HepG2 (cell line): ENCODE measurements at regions not wholly inside any gene's neighbourhood (a gene's known extent, or its start where the extent isn't known, plus 50 kb on each side); places are given as distances from the start of the nearest gene placed in this dataset.

Experiments
- ATAC-seq: fragments of 200-7000 bp; cut with Tn5 transposase; 3 replicates; pipeline ENCODE4 v1.9.1; 2020; ENCODE audit warnings: mild to moderate bottlenecking, moderate library complexity
- BruUV-seq: library from RNA; stranded (reverse); fragments of 400-500 nt; replicated peaks from 2 replicates; lab custom pipeline; 2021; lab: Mats Ljungman, UMichigan
- CTCF ChIA-PET: fragments of 300-600 bp; formaldehyde crosslinking; extraction: SDS; loops from one replicate; lab custom pipeline; 2021; ENCODE audit warnings: low total read pairs, inconsistent platforms, low intra/inter-chr PET ratio; lab: Yijun Ruan, JAX
- POLR2A ChIA-PET: fragments of 350-600 bp; sonication (Branson Sonifier 250); formaldehyde crosslinking; loops from one replicate; lab custom pipeline; 2020; ENCODE audit warnings: antibody characterized with exemption, inconsistent platforms; lab: Yijun Ruan, JAX
- DNase-seq: peaks from one replicate; pipeline ENCODE4 v3.0.0-alpha.2; 2015; ENCODE audit warnings: low spot score
- FAIRE-seq: peaks from 3 replicates; lab custom pipeline; 2011; peaks lifted over from hg19 to GRCh38; lab: Jason Lieb, UNC
- H2AFZ ChIP-seq: one replicate; pipeline ENCODE4 v1.6.1; 2011; ENCODE audit warnings: low read length, inconsistent platforms
- H3K27ac ChIP-seq: fragments of 300-600 bp; 3 replicates; pipeline ENCODE4 v1.8.0; 2011; ENCODE audit warnings: mixed run types, mild to moderate bottlenecking, mixed read lengths, low read length, inconsistent platforms; ENCODE audit not compliant: insufficient read depth; ENCODE audit errors: extremely low read length
- H3K27me3 ChIP-seq, 2 experiments: fragments of 200-600 bp in 1 of 2; 2 replicates in 1 of 2; 3 replicates in 1 of 2; pipeline versions ENCODE4 v1.6.0 to v1.8.0; 2011; ENCODE audit warnings: low read length in 2 of 2, mild to moderate bottlenecking in 2 of 2, moderate library complexity in 2 of 2, inconsistent platforms in 1 of 2; ENCODE audit not compliant: insufficient read depth in 2 of 2, control insufficient read depth in 1 of 2
- H3K36me3 ChIP-seq, 2 experiments: fragments of 200-600 bp in 1 of 2; replicated peaks in 1 of 2; 2 replicates in 1 of 2; 3 replicates in 1 of 2; pipeline versions ENCODE4 v1.5.1 to v1.8.0; 2011; ENCODE audit warnings: low read length in 2 of 2, inconsistent platforms in 1 of 2; ENCODE audit not compliant: insufficient read depth in 2 of 2, control insufficient read depth in 1 of 2
- H3K4me1 ChIP-seq: 2 replicates; pipeline ENCODE4 v1.5.1; 2012; ENCODE audit warnings: low read length, inconsistent platforms; ENCODE audit not compliant: insufficient read depth
- H3K4me2 ChIP-seq: 2 replicates; pipeline ENCODE4 v1.6.0; 2011; ENCODE audit warnings: low read depth, low read length, inconsistent platforms
- H3K4me3 ChIP-seq, 3 experiments: fragments of 200-600 bp in 1 of 3; sonication (generic), shearing (Covaris generic) in 1 of 3; replicated peaks in 1 of 3; 2 replicates each; pipeline ENCODE4 v1.5.1; 2011 to 2016; ENCODE audit warnings: low read length in 3 of 3, inconsistent platforms in 2 of 3, low read depth in 2 of 3, mild to moderate bottlenecking in 2 of 3, control low read depth in 1 of 3, mixed read lengths in 1 of 3; ENCODE audit not compliant: insufficient read depth in 1 of 3
- H3K79me2 ChIP-seq: one replicate; pipeline ENCODE4 v1.6.1; 2011; ENCODE audit warnings: low read length, inconsistent platforms; ENCODE audit not compliant: insufficient read depth
- H3K9ac ChIP-seq: 2 replicates; pipeline ENCODE4 v1.6.0; 2011; ENCODE audit warnings: mild to moderate bottlenecking, low read depth, low read length, inconsistent platforms; ENCODE audit not compliant: insufficient read depth
- H3K9me3 ChIP-seq: 2 replicates; pipeline ENCODE4 v1.5.1; 2012; ENCODE audit warnings: mild to moderate bottlenecking, low read length
- H4K20me1 ChIP-seq: 2 replicates; pipeline ENCODE4 v1.6.0; 2011; ENCODE audit warnings: inconsistent platforms, mild to moderate bottlenecking, low read length, moderate library complexity; ENCODE audit not compliant: insufficient read depth
- BHLHE40 ChIP-seq: IDR thresholded peaks from 2 replicates; pipeline ENCODE4 v1.6.1; 2011; ENCODE audit warnings: low read length, improper control_type of control experiment
- HMG20B ChIP-seq: conservative IDR thresholded peaks from 2 replicates; pipeline ENCODE4 v1.6.1; 2016; ENCODE audit warnings: missing genetic modification reagents, missing compliant biosample characterization
- SAP130 ChIP-seq: IDR thresholded peaks from 2 replicates; pipeline ENCODE4 v1.6.1; 2016; ENCODE audit warnings: low read depth
- ZNF232 ChIP-seq: sonication (generic); formaldehyde crosslinking; IDR thresholded peaks from 2 replicates; pipeline ENCODE4 v1.4.0; 2020; ENCODE audit warnings: missing genetic modification reagents, borderline replicate concordance
- ZNF44 ChIP-seq: sonication (generic); formaldehyde crosslinking; IDR thresholded peaks from 2 replicates; pipeline ENCODE4 v1.5.1; 2020; ENCODE audit warnings: mild to moderate bottlenecking, missing genetic modification reagents
- ZNF674 ChIP-seq: sonication (generic); formaldehyde crosslinking; IDR thresholded peaks from 2 replicates; pipeline ENCODE4 v1.5.0; 2020; ENCODE audit warnings: low read depth, mild to moderate bottlenecking, missing genetic modification reagents
- WGBS: methylation state at CpG from one replicate; pipeline ENCODE4 v1.1.6; 2017; ENCODE audit warnings: low lambda C conversion rate; 5-methylcytosine and 5-hydroxymethylcytosine counted together
- in situ Hi-C: cut with HindIII; loops from 2 replicates; pipeline ENCODE4 v1.10.0; 2017; ENCODE audit warnings: low pct_unique_long_range_greater_than_20kb; ENCODE audit not compliant: extremely low pct_ligation_motif_present
- intact Hi-C: fragments of 100-400 bp; cut with micrococcal nuclease; formaldehyde crosslinking; loops from one replicate; pipeline ENCODE4 v1.10.0; 2022; ENCODE audit not compliant: unreplicated experiment
- TF ChIP-seq, protein P1 (sequence below): sonication (generic); formaldehyde crosslinking; IDR thresholded peaks from 2 replicates; pipeline ENCODE4 v1.5.1; 2020; ENCODE audit warnings: mild to moderate bottlenecking, missing genetic modification reagents, borderline replicate concordance
- TF ChIP-seq, protein P2 (sequence below): sonication (generic); formaldehyde crosslinking; IDR thresholded peaks from 2 replicates; pipeline ENCODE4 v1.5.0; 2020; ENCODE audit warnings: mild to moderate bottlenecking, missing genetic modification reagents
- TF ChIP-seq, protein P3 (sequence below): sonication (generic); formaldehyde crosslinking; IDR thresholded peaks from 2 replicates; pipeline ENCODE4 v1.4.0; 2020; ENCODE audit warnings: low read depth, missing genetic modification reagents

DNA sequence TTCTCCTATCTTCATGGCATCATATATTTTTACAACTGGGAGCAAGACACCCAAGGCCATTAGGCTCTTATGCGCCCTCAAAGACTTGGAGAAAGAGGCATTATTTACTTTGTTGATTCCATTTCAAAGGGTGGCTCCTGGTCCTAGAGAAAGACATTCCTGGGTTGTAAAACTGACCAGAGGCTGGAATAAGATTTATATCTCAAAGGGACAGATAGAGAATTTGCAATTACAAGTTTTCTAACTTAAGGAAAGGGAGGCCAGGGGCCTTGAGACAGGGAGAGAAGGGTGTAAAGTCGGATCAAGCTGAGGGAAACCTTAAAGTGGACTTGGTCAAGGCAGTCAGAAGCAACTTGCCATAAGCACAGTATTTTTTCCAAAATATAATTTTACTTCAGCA lies 1086.0 kb downstream of the SORCS3 start (continued):
- TF ChIP-seq, protein P1, sequence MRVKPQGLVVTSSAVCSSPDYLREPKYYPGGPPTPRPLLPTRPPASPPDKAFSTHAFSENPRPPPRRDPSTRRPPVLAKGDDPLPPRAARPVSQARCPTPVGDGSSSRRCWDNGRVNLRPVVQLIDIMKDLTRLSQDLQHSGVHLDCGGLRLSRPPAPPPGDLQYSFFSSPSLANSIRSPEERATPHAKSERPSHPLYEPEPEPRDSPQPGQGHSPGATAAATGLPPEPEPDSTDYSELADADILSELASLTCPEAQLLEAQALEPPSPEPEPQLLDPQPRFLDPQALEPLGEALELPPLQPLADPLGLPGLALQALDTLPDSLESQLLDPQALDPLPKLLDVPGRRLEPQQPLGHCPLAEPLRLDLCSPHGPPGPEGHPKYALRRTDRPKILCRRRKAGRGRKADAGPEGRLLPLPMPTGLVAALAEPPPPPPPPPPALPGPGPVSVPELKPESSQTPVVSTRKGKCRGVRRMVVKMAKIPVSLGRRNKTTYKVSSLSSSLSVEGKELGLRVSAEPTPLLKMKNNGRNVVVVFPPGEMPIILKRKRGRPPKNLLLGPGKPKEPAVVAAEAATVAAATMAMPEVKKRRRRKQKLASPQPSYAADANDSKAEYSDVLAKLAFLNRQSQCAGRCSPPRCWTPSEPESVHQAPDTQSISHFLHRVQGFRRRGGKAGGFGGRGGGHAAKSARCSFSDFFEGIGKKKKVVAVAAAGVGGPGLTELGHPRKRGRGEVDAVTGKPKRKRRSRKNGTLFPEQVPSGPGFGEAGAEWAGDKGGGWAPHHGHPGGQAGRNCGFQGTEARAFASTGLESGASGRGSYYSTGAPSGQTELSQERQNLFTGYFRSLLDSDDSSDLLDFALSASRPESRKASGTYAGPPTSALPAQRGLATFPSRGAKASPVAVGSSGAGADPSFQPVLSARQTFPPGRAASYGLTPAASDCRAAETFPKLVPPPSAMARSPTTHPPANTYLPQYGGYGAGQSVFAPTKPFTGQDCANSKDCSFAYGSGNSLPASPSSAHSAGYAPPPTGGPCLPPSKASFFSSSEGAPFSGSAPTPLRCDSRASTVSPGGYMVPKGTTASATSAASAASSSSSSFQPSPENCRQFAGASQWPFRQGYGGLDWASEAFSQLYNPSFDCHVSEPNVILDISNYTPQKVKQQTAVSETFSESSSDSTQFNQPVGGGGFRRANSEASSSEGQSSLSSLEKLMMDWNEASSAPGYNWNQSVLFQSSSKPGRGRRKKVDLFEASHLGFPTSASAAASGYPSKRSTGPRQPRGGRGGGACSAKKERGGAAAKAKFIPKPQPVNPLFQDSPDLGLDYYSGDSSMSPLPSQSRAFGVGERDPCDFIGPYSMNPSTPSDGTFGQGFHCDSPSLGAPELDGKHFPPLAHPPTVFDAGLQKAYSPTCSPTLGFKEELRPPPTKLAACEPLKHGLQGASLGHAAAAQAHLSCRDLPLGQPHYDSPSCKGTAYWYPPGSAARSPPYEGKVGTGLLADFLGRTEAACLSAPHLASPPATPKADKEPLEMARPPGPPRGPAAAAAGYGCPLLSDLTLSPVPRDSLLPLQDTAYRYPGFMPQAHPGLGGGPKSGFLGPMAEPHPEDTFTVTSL (CRISPR knock-in tag): no peak

DNA sequence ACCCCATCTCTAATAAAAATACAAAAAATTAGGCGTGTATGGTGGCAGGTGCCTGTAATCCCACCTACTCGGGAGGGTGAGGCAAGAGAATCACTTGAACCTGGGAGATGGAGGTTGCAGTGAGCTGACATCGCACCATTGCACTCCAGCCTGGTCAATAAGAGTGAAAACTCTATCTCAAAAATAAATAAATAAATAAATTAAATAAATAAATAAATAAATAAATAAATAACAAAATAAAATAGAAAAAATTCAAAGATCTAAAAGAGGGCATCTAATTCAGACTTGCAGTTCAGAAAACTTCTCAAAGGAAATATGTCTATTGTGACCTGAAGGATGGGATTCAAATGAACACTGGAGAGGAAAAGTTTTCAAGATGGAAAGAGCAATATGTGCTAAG lies 1085.1 kb downstream of the SORCS3 start:
- peaks cover 28% of the 10 kb centered on the region for H3K9me3 ChIP-seq
- H3K79me2 ChIP-seq: no peaks in the 10 kb centered on the region
- ChIA-PET POLR2A (no interaction called here), CTCF (no interaction called here)
- no peak overlapping the region for H2AFZ ChIP-seq
- no peaks in the 10 kb centered on the region for H3K27me3 ChIP-seq
- no peaks in the 10 kb centered on the region for H3K4me1 ChIP-seq
- H3K4me2 ChIP-seq: no peak overlapping the region
- BruUV-seq: no TSS peak
- WGBS: 0% methylated on average over 3 of the region's 3 CpGs
- no peaks in the 10 kb centered on the region for H3K36me3 ChIP-seq
- intact Hi-C loops (no loop called here), in situ Hi-C loops (no loop called here)
- ATAC-seq: no peak
- H3K9ac ChIP-seq: no peak overlapping the region
- no peak overlapping the region for H3K4me3 ChIP-seq
- H4K20me1 ChIP-seq: no peaks in the 10 kb centered on the region
- H3K27ac ChIP-seq: no peak overlapping the region
- DNase-seq: no peak
- FAIRE-seq: no peak
- TF ChIP-seq HMG20B (no peak), ZNF232 (CRISPR knock-in tag) (no peak), SAP130 (CRISPR knock-in tag) (no peak), BHLHE40 (no peak), ZNF44 (CRISPR knock-in tag) (no peak), ZNF674 (CRISPR knock-in tag) (no peak)
- TF ChIP-seq, protein P2, sequence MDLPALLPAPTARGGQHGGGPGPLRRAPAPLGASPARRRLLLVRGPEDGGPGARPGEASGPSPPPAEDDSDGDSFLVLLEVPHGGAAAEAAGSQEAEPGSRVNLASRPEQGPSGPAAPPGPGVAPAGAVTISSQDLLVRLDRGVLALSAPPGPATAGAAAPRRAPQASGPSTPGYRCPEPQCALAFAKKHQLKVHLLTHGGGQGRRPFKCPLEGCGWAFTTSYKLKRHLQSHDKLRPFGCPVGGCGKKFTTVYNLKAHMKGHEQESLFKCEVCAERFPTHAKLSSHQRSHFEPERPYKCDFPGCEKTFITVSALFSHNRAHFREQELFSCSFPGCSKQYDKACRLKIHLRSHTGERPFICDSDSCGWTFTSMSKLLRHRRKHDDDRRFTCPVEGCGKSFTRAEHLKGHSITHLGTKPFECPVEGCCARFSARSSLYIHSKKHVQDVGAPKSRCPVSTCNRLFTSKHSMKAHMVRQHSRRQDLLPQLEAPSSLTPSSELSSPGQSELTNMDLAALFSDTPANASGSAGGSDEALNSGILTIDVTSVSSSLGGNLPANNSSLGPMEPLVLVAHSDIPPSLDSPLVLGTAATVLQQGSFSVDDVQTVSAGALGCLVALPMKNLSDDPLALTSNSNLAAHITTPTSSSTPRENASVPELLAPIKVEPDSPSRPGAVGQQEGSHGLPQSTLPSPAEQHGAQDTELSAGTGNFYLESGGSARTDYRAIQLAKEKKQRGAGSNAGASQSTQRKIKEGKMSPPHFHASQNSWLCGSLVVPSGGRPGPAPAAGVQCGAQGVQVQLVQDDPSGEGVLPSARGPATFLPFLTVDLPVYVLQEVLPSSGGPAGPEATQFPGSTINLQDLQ (CRISPR knock-in tag): no peak
- TF ChIP-seq, protein P3, sequence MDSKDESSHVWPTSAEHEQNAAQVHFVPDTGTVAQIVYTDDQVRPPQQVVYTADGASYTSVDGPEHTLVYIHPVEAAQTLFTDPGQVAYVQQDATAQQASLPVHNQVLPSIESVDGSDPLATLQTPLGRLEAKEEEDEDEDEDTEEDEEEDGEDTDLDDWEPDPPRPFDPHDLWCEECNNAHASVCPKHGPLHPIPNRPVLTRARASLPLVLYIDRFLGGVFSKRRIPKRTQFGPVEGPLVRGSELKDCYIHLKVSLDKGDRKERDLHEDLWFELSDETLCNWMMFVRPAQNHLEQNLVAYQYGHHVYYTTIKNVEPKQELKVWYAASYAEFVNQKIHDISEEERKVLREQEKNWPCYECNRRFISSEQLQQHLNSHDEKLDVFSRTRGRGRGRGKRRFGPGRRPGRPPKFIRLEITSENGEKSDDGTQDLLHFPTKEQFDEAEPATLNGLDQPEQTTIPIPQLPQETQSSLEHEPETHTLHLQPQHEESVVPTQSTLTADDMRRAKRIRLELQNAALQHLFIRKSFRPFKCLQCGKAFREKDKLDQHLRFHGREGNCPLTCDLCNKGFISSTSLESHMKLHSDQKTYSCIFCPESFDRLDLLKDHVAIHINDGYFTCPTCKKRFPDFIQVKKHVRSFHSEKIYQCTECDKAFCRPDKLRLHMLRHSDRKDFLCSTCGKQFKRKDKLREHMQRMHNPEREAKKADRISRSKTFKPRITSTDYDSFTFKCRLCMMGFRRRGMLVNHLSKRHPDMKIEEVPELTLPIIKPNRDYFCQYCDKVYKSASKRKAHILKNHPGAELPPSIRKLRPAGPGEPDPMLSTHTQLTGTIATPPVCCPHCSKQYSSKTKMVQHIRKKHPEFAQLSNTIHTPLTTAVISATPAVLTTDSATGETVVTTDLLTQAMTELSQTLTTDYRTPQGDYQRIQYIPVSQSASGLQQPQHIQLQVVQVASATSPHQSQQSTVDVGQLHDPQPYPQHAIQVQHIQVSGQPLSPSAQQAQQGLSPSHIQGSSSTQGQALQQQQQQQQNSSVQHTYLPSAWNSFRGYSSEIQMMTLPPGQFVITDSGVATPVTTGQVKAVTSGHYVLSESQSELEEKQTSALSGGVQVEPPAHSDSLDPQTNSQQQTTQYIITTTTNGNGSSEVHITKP (CRISPR knock-in tag): no peak
